Stimulated activated CD4-positive, alpha-beta T cell treated with anti-CD3 and anti-CD28 coated beads, TNF-alpha, amount 100 ng/mL, for 24 hours (primary cell): ENCODE measurements at regions not wholly inside any gene's neighbourhood (a gene's known extent, or its start where the extent isn't known, plus 50 kb on each side); places are given as distances from the start of the nearest gene placed in this dataset.

Experiments
- DNase-seq, 3 experiments: peaks; one replicate each; pipeline ENCODE4 v3.0.0-alpha.2; 2020; ENCODE audit warnings: low read depth in 3 of 3

DNA sequence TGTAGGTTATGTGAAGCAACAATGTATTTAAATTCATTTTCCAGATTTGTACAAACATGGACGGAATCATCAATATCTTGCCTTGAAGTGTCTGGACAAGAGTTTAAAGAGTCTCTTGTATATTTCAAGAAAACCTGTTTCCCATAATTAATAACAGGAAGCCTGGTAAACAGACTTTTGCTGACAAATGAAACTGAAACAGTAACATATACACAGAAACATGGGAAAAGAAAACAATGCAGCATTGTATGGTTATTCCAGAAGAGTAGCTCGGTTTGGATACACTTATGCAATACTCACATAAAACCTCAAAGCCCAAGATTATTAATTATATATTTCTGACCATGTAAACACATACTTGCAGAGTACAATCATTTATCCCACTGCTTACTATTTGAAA lies 265.5 kb downstream of the PTPRC start:
- DNase-seq, result no peak

GRCh38 chr1:198906739-198907422 lies 268.0 kb downstream of the PTPRC start:
- no peak for DNase-seq

DNA sequence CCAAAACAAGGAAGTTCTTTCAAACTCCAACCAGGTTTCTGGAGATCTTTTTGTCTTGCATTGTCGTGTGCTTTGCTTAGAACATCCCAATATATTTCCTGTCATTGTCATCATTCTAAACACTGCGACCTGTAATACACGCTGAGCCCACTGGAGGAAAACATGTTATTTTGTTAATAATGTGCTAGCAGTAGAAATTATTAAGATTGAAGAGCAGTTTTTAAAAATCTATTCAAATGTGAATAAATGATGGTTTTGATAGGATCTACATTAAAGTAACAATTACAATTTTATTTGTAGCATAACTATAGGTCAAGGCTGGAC lies 268.5 kb downstream of the PTPRC start:
- no peak for DNase-seq

- DNase-seq, result no peak
Observed at GRCh38 chr1:198908995-198909394, 270.2 kb downstream of the PTPRC start.

DNA sequence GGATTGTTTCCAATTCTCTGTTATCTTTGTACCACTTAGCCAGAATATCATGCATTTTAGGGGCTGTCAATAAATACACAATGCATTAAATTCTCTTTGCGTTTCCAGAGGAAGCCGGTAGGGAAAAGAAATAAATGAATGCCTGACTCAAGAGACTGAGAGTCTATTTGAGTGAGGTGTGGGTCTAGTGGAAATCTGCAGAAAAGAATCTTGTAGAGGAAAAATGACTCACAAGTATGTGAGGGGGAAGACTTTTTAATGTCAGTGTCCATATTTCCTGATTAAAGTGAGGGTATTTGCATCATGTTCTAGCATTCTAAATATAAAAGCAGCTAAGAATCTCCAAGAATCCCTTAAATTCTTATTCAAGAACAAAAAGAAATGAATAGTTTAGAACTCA lies 271.1 kb downstream of the PTPRC start:
- no peak for DNase-seq

DNA sequence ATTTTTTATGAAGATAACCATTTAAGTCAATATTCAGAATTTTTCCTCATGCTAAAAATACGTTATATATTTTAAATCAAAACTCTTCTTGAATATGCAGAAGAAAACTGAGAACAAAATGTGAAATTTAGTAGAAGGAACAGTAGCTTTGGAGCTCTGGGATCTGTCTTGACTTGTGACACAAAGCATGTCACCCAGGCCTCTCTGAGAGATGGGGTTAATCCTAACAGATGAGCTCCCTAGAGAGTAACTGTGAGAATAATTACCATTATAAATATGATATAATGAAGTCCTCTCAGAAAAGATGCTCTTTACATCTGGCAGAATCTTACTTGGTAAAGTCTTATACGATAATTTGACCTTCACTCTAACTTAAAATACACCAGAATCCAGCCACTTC lies 272.0 kb downstream of the PTPRC start:
- no peak for DNase-seq

DNA sequence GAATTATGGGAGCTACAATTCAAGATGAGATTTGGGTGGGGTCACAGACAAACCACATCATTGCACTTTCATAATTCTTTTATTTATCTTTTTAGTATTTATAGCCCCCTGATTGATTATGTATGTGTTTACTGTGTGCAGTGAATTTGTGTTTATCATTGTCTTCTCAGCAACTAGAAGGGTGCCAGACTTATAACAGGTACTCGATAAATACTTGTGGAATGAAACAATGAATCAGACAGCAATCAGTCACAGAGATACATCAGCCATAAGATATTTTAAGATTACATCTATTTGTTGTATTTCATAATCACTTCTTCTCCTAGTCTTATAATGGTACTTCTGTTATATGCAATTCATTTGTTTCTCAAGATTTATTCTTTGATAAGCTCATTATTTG lies 273.2 kb downstream of the PTPRC start:
- no peak for DNase-seq

DNA sequence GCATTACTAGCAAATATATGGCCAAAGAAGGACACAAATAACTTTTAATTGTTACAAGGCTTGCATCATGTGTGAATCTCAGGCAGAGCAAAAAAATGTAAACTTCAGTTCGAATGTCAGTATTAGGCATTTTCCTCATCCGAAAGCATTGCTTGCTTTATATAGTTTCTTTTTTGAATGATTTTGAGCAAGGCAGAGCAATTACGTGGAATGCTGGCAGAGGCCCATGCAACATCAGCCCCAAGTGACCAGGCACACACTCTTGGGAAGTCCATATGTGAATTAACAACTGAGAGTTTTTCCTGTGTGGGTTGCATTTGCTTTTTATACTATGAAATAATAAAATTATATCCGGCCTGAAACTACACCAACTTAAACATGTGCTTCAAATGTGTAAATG lies 274.8 kb downstream of the PTPRC start:
- DNase-seq, result no peak

- no peak for DNase-seq
Observed at GRCh38 chr1:198915327-198916231, 276.7 kb downstream of the PTPRC start.

DNA sequence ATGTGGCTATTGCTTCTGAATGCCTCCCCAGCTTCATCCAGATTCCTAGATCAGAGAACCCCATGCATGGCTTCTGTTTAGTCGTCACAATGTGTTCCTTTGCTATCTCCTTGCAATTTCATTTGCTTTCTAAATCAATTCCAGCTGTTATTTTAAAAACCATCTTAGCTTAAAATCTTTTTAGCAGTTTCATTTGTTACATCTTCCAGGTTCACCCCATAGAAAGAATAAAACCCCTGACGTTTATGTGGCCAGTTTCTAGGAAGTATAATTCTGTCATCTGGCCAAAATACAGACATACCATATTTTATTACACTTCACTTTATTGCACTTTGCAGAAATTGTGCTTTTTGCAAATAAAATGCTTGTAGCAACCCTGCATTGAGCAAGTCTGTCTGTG lies 278.4 kb downstream of the PTPRC start:
- no peak for DNase-seq

DNA sequence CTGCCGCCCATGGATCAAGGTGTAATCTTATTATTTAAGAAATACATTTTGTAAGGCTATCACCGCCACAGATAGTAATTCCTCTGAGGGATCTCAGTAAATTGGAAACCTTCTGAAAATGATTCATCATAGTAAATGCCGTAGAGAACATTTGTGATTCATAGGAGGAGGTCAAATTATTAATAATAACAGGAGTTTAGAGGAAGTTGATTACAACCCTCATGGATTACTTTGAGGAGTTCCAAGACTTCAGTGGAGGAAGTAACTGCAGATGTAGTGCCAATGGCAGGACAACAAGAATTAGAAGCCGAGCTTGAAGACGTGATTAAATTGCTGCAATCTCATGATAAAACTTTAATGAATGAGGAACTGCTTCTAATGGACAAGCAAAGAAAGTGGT lies 280.1 kb downstream of the PTPRC start:
- no peak for DNase-seq

- no peak for DNase-seq
Observed at GRCh38 chr1:198919667-198920398, 281.0 kb downstream of the PTPRC start.

- DNase-seq, result no peak
Observed at GRCh38 chr1:198922638-198923430, 284.0 kb downstream of the PTPRC start.

- DNase-seq, result no peak
Observed at GRCh38 chr1:198923993-198924392, 285.2 kb downstream of the PTPRC start.

GRCh38 chr1:198925567-198925966 lies 286.7 kb downstream of the PTPRC start:
- no peak for DNase-seq

- DNase-seq, result no peak
Observed at GRCh38 chr1:198927129-198927528, 288.3 kb downstream of the PTPRC start.

DNA sequence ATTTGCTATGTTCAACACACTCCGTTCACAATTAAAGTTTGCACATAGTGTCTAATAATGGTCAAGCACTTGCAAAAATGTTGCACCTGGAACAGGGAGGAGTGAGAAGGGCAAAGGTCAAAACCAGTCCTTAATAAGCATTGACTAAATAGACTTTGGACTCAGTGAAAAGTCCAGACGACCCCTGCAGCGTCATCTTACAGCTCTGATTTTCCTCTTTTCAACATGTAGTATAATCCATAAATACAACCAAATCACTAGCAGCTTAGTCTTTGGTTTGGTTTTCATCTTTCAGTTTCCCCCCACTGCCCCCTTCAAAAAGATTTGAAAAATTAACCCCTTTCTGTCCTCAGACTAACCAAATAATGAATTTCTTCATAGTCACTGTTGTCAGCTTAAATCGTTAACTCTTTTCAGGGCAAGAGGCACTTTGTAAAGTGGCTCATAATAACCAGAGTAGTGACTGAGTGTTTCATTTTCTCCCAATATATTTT lies 290.3 kb downstream of the PTPRC start:
- no peak for DNase-seq

DNA sequence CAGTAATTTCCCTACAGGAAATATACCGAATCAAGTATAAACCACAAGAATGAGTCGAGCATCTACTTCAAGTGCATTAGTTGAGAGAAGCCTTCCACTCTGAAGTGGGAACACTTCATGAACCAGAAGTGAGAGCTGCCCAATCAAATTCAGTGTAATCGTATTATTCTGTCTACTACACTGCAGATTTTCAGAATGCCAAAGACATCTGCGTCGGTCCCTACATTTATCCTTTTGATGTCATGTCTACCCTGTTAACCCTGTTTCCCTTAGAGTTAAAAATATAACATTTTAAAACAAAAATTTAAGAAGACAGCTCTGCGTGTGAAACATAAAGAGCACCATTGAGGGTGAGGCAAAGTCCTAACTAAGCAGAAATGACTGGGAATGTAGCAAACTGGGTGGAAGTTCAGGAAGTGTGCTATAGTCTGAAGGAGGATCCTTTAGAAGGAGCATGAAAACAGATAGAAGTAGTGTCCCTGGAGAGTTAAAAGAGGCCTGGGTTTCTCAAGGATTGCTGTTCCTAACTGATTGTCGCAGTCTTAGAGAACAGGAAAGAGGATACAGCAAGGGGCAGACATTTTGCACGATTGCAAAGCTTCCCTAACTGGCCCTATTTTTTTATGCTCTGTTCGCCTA lies 291.2 kb downstream of the PTPRC start:
- no peak for DNase-seq

- DNase-seq, result no peak
Observed at GRCh38 chr1:198932351-198932991, 293.6 kb downstream of the PTPRC start.

DNA sequence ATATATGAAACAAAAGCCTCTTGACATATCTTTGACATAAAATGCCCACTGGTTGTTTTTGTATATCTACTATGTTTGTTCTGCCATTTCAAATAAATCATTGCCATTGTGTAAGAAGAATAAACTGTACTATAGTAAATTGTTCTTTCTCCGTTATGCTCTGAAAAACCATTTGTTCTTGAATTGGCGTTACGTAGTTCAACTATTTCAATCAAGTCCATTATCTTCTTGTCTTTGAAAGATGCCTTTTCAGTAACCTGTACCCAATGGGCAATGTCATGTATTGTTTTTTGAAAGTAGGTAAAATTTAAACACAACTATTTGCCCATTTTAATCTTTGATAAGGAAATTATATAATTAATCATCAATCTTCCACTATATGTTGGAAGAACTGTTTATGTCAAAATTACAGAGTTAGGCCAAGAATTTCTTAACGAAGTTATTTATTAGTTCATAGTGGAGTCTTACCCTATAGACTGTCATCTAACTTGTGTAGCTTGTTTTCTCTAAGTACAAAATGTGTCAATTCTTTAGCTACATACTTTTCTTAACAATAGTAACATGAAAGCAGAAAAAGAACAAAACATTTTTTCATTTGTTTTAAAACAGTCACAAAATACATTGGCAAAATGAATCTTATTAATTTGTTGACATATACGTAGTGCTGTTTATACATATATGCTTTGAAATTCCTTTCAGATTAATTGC lies 294.8 kb downstream of the PTPRC start:
- DNase-seq, result no peak
